ENCODE measurements at regions not wholly inside any gene's neighbourhood (a gene's known extent, or its start where the extent isn't known, plus 50 kb on each side); places are given as distances from the start of the nearest gene placed in this dataset.

GRCh38 chr14:83746336-83746735, 1783.6 kb upstream of the FLRT2 start:
- Histone ChIP-seq H3K27me3 (ENCODE audit: insufficient read depth, poor library complexity, severe bottlenecking) (no peaks in the 10 kb centered on the region), H3K27ac (replicated peaks) (no peak overlapping the region), H3K4me3 (replicated peaks; ENCODE audit: insufficient read depth, low read length) (no peak overlapping the region)
- TF ChIP-seq, protein P1, sequence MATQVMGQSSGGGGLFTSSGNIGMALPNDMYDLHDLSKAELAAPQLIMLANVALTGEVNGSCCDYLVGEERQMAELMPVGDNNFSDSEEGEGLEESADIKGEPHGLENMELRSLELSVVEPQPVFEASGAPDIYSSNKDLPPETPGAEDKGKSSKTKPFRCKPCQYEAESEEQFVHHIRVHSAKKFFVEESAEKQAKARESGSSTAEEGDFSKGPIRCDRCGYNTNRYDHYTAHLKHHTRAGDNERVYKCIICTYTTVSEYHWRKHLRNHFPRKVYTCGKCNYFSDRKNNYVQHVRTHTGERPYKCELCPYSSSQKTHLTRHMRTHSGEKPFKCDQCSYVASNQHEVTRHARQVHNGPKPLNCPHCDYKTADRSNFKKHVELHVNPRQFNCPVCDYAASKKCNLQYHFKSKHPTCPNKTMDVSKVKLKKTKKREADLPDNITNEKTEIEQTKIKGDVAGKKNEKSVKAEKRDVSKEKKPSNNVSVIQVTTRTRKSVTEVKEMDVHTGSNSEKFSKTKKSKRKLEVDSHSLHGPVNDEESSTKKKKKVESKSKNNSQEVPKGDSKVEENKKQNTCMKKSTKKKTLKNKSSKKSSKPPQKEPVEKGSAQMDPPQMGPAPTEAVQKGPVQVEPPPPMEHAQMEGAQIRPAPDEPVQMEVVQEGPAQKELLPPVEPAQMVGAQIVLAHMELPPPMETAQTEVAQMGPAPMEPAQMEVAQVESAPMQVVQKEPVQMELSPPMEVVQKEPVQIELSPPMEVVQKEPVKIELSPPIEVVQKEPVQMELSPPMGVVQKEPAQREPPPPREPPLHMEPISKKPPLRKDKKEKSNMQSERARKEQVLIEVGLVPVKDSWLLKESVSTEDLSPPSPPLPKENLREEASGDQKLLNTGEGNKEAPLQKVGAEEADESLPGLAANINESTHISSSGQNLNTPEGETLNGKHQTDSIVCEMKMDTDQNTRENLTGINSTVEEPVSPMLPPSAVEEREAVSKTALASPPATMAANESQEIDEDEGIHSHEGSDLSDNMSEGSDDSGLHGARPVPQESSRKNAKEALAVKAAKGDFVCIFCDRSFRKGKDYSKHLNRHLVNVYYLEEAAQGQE (IDR thresholded peaks at IDR 0.05; ENCODE audit: insufficient replicate concordance, low read depth): no peak
- no peak for TF ChIP-seq CTCF (IDR thresholded peaks at IDR 0.05; ENCODE audit: insufficient read depth, low read length)
- no peak for TF ChIP-seq GABPA (IDR thresholded peaks at IDR 0.05; ENCODE audit: low read depth)
- TF ChIP-seq POLR2AphosphoS5 (IDR thresholded peaks at IDR 0.05; ENCODE audit: low read depth): no peak
- TF ChIP-seq SPI1 (IDR thresholded peaks at IDR 0.05; ENCODE audit: borderline replicate concordance, low read depth): no peak
- no peak for DNase-seq (ENCODE audit: low read depth in 1 of 2, low spot score in 1 of 2)

DNA sequence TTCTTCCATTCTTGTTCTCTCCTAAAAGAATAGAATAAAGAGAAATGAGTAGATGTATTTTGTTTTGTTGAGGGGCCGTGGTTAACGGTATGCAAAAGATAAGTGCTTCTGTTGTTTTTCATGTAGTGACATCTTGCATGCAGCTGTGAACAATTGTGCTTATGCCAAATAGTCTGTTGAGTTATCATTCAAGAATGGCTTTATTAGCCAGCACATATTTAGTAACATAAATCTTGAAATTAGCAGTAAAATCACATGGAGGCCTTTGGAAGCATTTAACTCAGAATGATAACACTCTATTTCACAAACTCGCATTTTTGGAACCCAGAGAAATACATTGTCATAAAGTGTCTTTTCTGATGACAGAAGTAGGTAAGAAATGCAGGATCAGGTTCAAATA, 1772.0 kb upstream of the FLRT2 start:
- TF ChIP-seq POLR2AphosphoS5 (IDR thresholded peaks at IDR 0.05; ENCODE audit: low read depth): no peak
- no peak for TF ChIP-seq CTCF (IDR thresholded peaks at IDR 0.05; ENCODE audit: insufficient read depth, low read length)
- no peak for TF ChIP-seq GABPA (IDR thresholded peaks at IDR 0.05; ENCODE audit: low read depth)
- TF ChIP-seq, protein P1 (IDR thresholded peaks at IDR 0.05; ENCODE audit: insufficient replicate concordance, low read depth): no peak
- no peak for TF ChIP-seq SPI1 (IDR thresholded peaks at IDR 0.05; ENCODE audit: borderline replicate concordance, low read depth)
- no peak for DNase-seq (ENCODE audit: low read depth in 1 of 2, low spot score in 1 of 2)
- no peak overlapping the region for H3K27ac ChIP-seq (replicated peaks)

GRCh38 chr14:83764656-83765599, 1765.0 kb upstream of the FLRT2 start:
- no peak for DNase-seq (ENCODE audit: low read depth in 1 of 2, low spot score in 1 of 2)
- no peak overlapping the region for H3K4me3 ChIP-seq (replicated peaks; ENCODE audit: insufficient read depth, low read length)

More for the DNA sequence above, 1772.0 kb upstream of the FLRT2 start:
- H3K27me3 ChIP-seq (ENCODE audit: insufficient read depth, poor library complexity, severe bottlenecking): no peaks in the 10 kb centered on the region
- no peak overlapping the region for H3K4me3 ChIP-seq (replicated peaks; ENCODE audit: insufficient read depth, low read length)

More at GRCh38 chr14:83764656-83765599, 1765.0 kb upstream of the FLRT2 start:
- Histone ChIP-seq H3K27me3 (ENCODE audit: insufficient read depth, poor library complexity, severe bottlenecking) (no peaks in the 10 kb centered on the region), H3K27ac (replicated peaks) (no peak overlapping the region)
- TF ChIP-seq SPI1 (IDR thresholded peaks at IDR 0.05; ENCODE audit: borderline replicate concordance, low read depth) (no peak), GABPA (IDR thresholded peaks at IDR 0.05; ENCODE audit: low read depth) (no peak), POLR2AphosphoS5 (IDR thresholded peaks at IDR 0.05; ENCODE audit: low read depth) (no peak), CTCF (IDR thresholded peaks at IDR 0.05; ENCODE audit: insufficient read depth, low read length) (no peak)
- TF ChIP-seq, protein P1 (IDR thresholded peaks at IDR 0.05; ENCODE audit: insufficient replicate concordance, low read depth): no peak
